CD14-positive monocyte (primary cell): ENCODE measurements at regions not wholly inside any gene's neighbourhood (a gene's known extent, or its start where the extent isn't known, plus 50 kb on each side); places are given as distances from the start of the nearest gene placed in this dataset.

Experiments
- DNase-seq, 3 donors: peaks; one replicate each; pipeline ENCODE4 v3.0.0-alpha.2; 2011 to 2022
- H2AFZ ChIP-seq: 2 replicates; pipeline ENCODE4 v1.6.0; 2012; ENCODE audit warnings: mild to moderate bottlenecking, low read depth, low read length, inconsistent platforms; ENCODE audit not compliant: insufficient read depth, poor library complexity, severe bottlenecking
- H3K27ac ChIP-seq, 2 donors: 1 replicate in 1 of 2; 2 replicates in 1 of 2; pipeline ENCODE4 v1.5.1; 2012 to 2013; ENCODE audit warnings: low read length in 2 of 2, control low read depth in 1 of 2, inconsistent platforms in 1 of 2, low read depth in 1 of 2, mild to moderate bottlenecking in 1 of 2
- H3K27me3 ChIP-seq, 2 donors: one replicate each; pipeline versions ENCODE4 v1.6.0 to v1.6.1; 2011 to 2013; ENCODE audit warnings: low read length in 2 of 2; ENCODE audit not compliant: control insufficient read depth in 2 of 2, insufficient read depth in 2 of 2
- H3K36me3 ChIP-seq, 2 donors: replicated peaks in 1 of 2; 1 replicate in 1 of 2; 2 replicates in 1 of 2; pipeline versions ENCODE4 v1.5.1 to v1.6.1; 2012 to 2013; ENCODE audit warnings: low read length in 2 of 2, control low read depth in 1 of 2, inconsistent platforms in 1 of 2, mild to moderate bottlenecking in 1 of 2; ENCODE audit not compliant: insufficient read depth in 2 of 2, control insufficient read depth in 1 of 2
- H3K4me1 ChIP-seq, 2 donors: 1 replicate in 1 of 2; 2 replicates in 1 of 2; pipeline versions ENCODE4 v1.5.1 to v1.6.1; 2012 to 2013; ENCODE audit warnings: low read length in 2 of 2, control low read depth in 1 of 2, inconsistent platforms in 1 of 2, mild to moderate bottlenecking in 1 of 2, moderate library complexity in 1 of 2; ENCODE audit not compliant: insufficient read depth in 2 of 2, control insufficient read depth in 1 of 2
- H3K4me2 ChIP-seq: replicated peaks from 2 replicates; pipeline ENCODE3; 2012; ENCODE audit warnings: low read length, moderate library complexity, mild to moderate bottlenecking; ENCODE audit not compliant: poor library complexity, severe bottlenecking; ENCODE audit errors: extremely low read depth
- H3K4me3 ChIP-seq, 3 experiments: fragments of 200-600 bp in 1 of 3; sonication (generic) in 1 of 3; replicated peaks in 1 of 3; 1 replicate in 2 of 3; 2 replicates in 1 of 3; pipeline ENCODE4 v1.5.1; 2011 to 2013; ENCODE audit warnings: low read length in 3 of 3, mild to moderate bottlenecking in 3 of 3, control low read depth in 2 of 3, low read depth in 2 of 3, inconsistent platforms in 1 of 3, moderate library complexity in 1 of 3
- H3K79me2 ChIP-seq: 2 replicates; pipeline ENCODE4 v1.6.0; 2012; ENCODE audit warnings: mild to moderate bottlenecking, control low read depth, inconsistent platforms, low read length, moderate library complexity; ENCODE audit not compliant: insufficient read depth
- H3K9ac ChIP-seq: 2 replicates; pipeline ENCODE4 v1.6.0; 2017; ENCODE audit warnings: low read length, mild to moderate bottlenecking; ENCODE audit not compliant: insufficient read depth, poor library complexity, severe bottlenecking
- H3K9me3 ChIP-seq, 2 donors: replicated peaks in 1 of 2; 1 replicate in 1 of 2; 2 replicates in 1 of 2; pipeline versions ENCODE4 v1.5.1 to v1.6.1; 2012 to 2013; ENCODE audit warnings: low read length in 2 of 2, control low read depth in 1 of 2; ENCODE audit not compliant: control insufficient read depth in 1 of 2, insufficient read depth in 1 of 2
- H4K20me1 ChIP-seq: 2 replicates; pipeline ENCODE4 v1.6.0; 2012; ENCODE audit warnings: mild to moderate bottlenecking, low read length, control low read depth, moderate library complexity; ENCODE audit not compliant: insufficient read depth
- H3K27ac Mint-ChIP-seq, 7 donors: one replicate each; pipeline ENCODE4 v1.8.0; 2020; ENCODE audit warnings: mild to moderate bottlenecking in 7 of 7, mixed read lengths in 7 of 7, moderate library complexity in 6 of 7, inconsistent platforms in 2 of 7
- H3K27me3 Mint-ChIP-seq, 3 donors: one replicate each; pipeline ENCODE4 v1.8.0; 2021 to 2022; ENCODE audit warnings: low read depth in 3 of 3, mild to moderate bottlenecking in 3 of 3, mixed read lengths in 3 of 3, moderate library complexity in 3 of 3, inconsistent platforms in 1 of 3
- H3K36me3 Mint-ChIP-seq, 2 donors: one replicate each; pipeline ENCODE4 v1.8.0; 2020; ENCODE audit warnings: mixed read lengths in 2 of 2, inconsistent platforms in 1 of 2, mild to moderate bottlenecking in 1 of 2
- H3K4me1 Mint-ChIP-seq: one replicate; pipeline ENCODE4 v1.8.0; 2020; ENCODE audit warnings: mild to moderate bottlenecking, mixed read lengths
- H3K4me3 Mint-ChIP-seq, 2 donors: one replicate each; pipeline ENCODE4 v1.8.0; 2020; ENCODE audit warnings: mild to moderate bottlenecking in 2 of 2, mixed read lengths in 2 of 2, moderate library complexity in 1 of 2
- H3K9me3 Mint-ChIP-seq, 7 donors: one replicate each; pipeline ENCODE4 v1.8.0; 2020 to 2022; ENCODE audit warnings: mixed read lengths in 7 of 7, mild to moderate bottlenecking in 6 of 7, moderate library complexity in 6 of 7, inconsistent platforms in 2 of 7
- WGBS: methylation state at CpG from one replicate; pipeline ENCODE4 v1.1.5; 2013; ENCODE audit warnings: missing lambda C conversion rate; ENCODE audit not compliant: insufficient coverage; 5-methylcytosine and 5-hydroxymethylcytosine counted together
- intact Hi-C, 2 donors: fragments of 100-400 bp; cut with micrococcal nuclease; formaldehyde crosslinking; loops; one replicate each; pipeline versions ENCODE4 v1.15.0 to v1.15.1; 2023
- TF ChIP-seq, protein P1 (sequence below): fragments of 200-600 bp; IDR thresholded peaks from one replicate; pipeline ENCODE4 v1.8.0; 2022; ENCODE audit warnings: antibody characterized with exemption, mild to moderate bottlenecking

DNA sequence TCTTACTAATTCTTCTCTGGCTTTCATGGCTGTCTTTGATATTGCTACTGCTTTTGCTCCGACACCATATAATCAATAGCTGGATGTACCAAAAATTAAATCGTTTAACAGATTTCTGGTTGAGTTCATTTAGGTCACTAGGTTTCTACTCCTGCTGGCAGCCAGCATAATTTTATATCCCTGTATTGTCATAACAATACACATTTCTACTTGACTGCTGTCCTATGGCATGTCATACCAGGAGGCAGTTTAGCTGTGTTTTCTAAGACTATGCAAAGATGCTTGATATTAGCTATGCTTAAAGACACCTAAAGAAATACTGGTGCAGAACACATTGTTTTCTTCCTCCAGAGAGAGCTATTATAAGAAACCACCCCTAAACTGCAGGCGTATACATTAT, 337.2 kb upstream of the CDH6 start:
- TF ChIP-seq, protein P1, sequence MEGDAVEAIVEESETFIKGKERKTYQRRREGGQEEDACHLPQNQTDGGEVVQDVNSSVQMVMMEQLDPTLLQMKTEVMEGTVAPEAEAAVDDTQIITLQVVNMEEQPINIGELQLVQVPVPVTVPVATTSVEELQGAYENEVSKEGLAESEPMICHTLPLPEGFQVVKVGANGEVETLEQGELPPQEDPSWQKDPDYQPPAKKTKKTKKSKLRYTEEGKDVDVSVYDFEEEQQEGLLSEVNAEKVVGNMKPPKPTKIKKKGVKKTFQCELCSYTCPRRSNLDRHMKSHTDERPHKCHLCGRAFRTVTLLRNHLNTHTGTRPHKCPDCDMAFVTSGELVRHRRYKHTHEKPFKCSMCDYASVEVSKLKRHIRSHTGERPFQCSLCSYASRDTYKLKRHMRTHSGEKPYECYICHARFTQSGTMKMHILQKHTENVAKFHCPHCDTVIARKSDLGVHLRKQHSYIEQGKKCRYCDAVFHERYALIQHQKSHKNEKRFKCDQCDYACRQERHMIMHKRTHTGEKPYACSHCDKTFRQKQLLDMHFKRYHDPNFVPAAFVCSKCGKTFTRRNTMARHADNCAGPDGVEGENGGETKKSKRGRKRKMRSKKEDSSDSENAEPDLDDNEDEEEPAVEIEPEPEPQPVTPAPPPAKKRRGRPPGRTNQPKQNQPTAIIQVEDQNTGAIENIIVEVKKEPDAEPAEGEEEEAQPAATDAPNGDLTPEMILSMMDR, result no peak
- intact Hi-C loops, result no loop called here
- peaks cover 0 to 2% (median 0%) of the 10 kb centered on the region in 7 donors for H3K9me3 Mint-ChIP-seq
- no peak overlapping the region for H3K27ac Mint-ChIP-seq
- H3K27me3 Mint-ChIP-seq, result peaks cover 0 to 4% (median 0%) of the 10 kb centered on the region in 3 donors
- no peaks in the 10 kb centered on the region for H3K36me3 ChIP-seq
- no peak overlapping the region for H3K4me3 Mint-ChIP-seq
- no peak overlapping the region for H2AFZ ChIP-seq
- H3K4me3 ChIP-seq, result no peak overlapping the region
- H3K27ac ChIP-seq, result no peak overlapping the region
- 83% methylated on average over 2 of the region's 3 CpGs for whole genome bisulfite sequencing
- no peaks in the 10 kb centered on the region for H4K20me1 ChIP-seq
- peaks cover 2 to 6% of the 10 kb centered on the region in 2 donors for H3K9me3 ChIP-seq
- H3K4me2 ChIP-seq, result no peak overlapping the region
- no peaks in the 10 kb centered on the region for H3K36me3 Mint-ChIP-seq
- no peak overlapping the region for H3K9ac ChIP-seq
- no peak for DNase-seq
- H3K79me2 ChIP-seq, result no peaks in the 10 kb centered on the region
- no peaks in the 10 kb centered on the region for H3K4me1 Mint-ChIP-seq
- H3K27me3 ChIP-seq, result no peaks in the 10 kb centered on the region
- no peaks in the 10 kb centered on the region for H3K4me1 ChIP-seq

DNA sequence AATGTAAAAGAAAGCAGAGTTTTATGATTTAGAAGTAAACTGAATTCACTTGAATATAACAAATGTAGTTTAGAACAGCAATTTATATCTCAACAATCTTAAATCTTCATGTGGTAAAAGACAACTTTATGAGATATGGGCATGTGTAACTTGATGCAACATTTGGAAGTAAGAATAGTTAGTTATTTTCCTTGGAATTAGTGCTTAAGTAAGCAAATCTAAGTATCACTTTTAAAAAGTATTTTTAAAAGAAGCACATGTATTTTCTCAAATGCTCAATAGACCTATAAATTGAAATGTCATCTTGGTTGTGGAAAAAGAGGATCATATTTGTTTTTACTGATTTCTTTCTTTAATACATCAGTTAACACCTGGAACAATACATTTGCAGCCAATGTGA, 340.3 kb upstream of the CDH6 start:
- no peaks in the 10 kb centered on the region for H3K4me1 ChIP-seq
- Mint-ChIP-seq H3K36me3 (no peaks in the 10 kb centered on the region), H3K9me3 (peaks cover 0 to under 1% (median 0%) of the 10 kb centered on the region in 7 donors), H3K4me3 (no peak overlapping the region), H3K27ac (no peak overlapping the region), H3K27me3 (peaks cover 0 to 4% (median 0%) of the 10 kb centered on the region in 3 donors), H3K4me1 (no peaks in the 10 kb centered on the region)
- H2AFZ ChIP-seq, result no peak overlapping the region
- TF ChIP-seq, protein P1, result no peak
- H4K20me1 ChIP-seq, result no peaks in the 10 kb centered on the region
- no peaks in the 10 kb centered on the region for H3K79me2 ChIP-seq
- H3K27me3 ChIP-seq, result no peaks in the 10 kb centered on the region
- H3K9me3 ChIP-seq, result peaks cover 0 to 6% of the 10 kb centered on the region in 2 donors
- no peak overlapping the region for H3K4me2 ChIP-seq
- H3K36me3 ChIP-seq, result no peaks in the 10 kb centered on the region
- H3K9ac ChIP-seq, result no peak overlapping the region
- H3K4me3 ChIP-seq, result no peak overlapping the region
- H3K27ac ChIP-seq, result no peak overlapping the region
- no peak for DNase-seq
- intact Hi-C loops, result no loop called here
